HEK293 (cell line): ENCODE measurements at regions not wholly inside any gene's neighbourhood (a gene's known extent, or its start where the extent isn't known, plus 50 kb on each side); places are given as distances from the start of the nearest gene placed in this dataset.

Experiments
- CTCF ChIA-PET: fragments of 350-600 bp; formaldehyde crosslinking; extraction: SDS; loops from one replicate; lab custom pipeline; 2021; ENCODE audit warnings: antibody characterized with exemption; lab: Yijun Ruan, JAX
- POLR2A ChIA-PET: fragments of 300-600 bp; formaldehyde crosslinking; extraction: SDS; loops from one replicate; lab custom pipeline; 2020; ENCODE audit warnings: antibody characterized with exemption, inconsistent platforms; lab: Yijun Ruan, JAX
- H3K27ac ChIP-seq: fragments of 200-500 bp; sonication (Bioruptor generic); 2 replicates; pipeline ENCODE4 v1.5.1; 2014; ENCODE audit warnings: low read depth, low read length, control low read depth, inconsistent platforms; ENCODE audit errors: extremely low read depth
- H3K36me3 ChIP-seq, 2 experiments: fragments of 200-500 bp in 1 of 2; sonication (Bioruptor generic) in 1 of 2; 1 replicate in 1 of 2; 2 replicates in 1 of 2; pipeline ENCODE4 v1.5.1; 2014 to 2017; ENCODE audit warnings: inconsistent platforms in 2 of 2, low read length in 2 of 2; ENCODE audit not compliant: control insufficient read depth in 2 of 2, insufficient read depth in 1 of 2
- H3K4me1 ChIP-seq: fragments of 200-500 bp; sonication (Bioruptor generic); 2 replicates; pipeline ENCODE4 v1.5.1; 2014; ENCODE audit warnings: mild to moderate bottlenecking, low read length, inconsistent platforms; ENCODE audit not compliant: control insufficient read depth, insufficient read depth
- H3K4me3 ChIP-seq: 2 replicates; pipeline ENCODE4 v1.5.1; 2011; ENCODE audit warnings: low read depth, mild to moderate bottlenecking, control low read depth, low read length, moderate library complexity
- H3K9me3 ChIP-seq: fragments of 200-500 bp; sonication (Bioruptor generic); 2 replicates; pipeline ENCODE4 v1.5.1; 2014; ENCODE audit warnings: low read depth, low read length, inconsistent platforms; ENCODE audit not compliant: control insufficient read depth, insufficient read depth
- BCL11A ChIP-seq: fragments of 450-650 bp; formaldehyde crosslinking; IDR thresholded peaks from 2 replicates; pipeline ENCODE4 v1.5.1; 2016; ENCODE audit warnings: low read depth, missing biosample characterization, missing genetic modification characterization
- FEZF1 ChIP-seq: fragments of 450-650 bp; formaldehyde crosslinking; IDR thresholded peaks from 2 replicates; pipeline ENCODE4 v1.5.1; 2016; ENCODE audit warnings: missing biosample characterization, missing genetic modification characterization
- GLIS1 ChIP-seq: fragments of 450-650 bp; formaldehyde crosslinking; IDR thresholded peaks from 2 replicates; pipeline ENCODE4 v1.5.1; 2016; ENCODE audit warnings: missing biosample characterization, missing genetic modification characterization
- GLIS2 ChIP-seq: fragments of 450-650 bp; formaldehyde crosslinking; IDR thresholded peaks from 2 replicates; pipeline ENCODE4 v1.5.1; 2016; ENCODE audit warnings: missing biosample characterization, missing genetic modification characterization
- IKZF3 ChIP-seq: fragments of 450-650 bp; IDR thresholded peaks from 2 replicates; pipeline ENCODE4 v1.5.0; 2018; ENCODE audit warnings: missing biosample characterization, mild to moderate bottlenecking, missing genetic modification characterization, moderate library complexity
- KLF10 ChIP-seq: fragments of 450-650 bp; IDR thresholded peaks from 2 replicates; pipeline ENCODE4 v1.5.1; 2018; ENCODE audit warnings: missing biosample characterization, mild to moderate bottlenecking, missing genetic modification characterization
- KLF8 ChIP-seq: fragments of 450-650 bp; formaldehyde crosslinking; IDR thresholded peaks from 2 replicates; pipeline ENCODE4 v1.5.1; 2016; ENCODE audit warnings: missing biosample characterization, missing genetic modification characterization
- OVOL3 ChIP-seq: fragments of 450-650 bp; formaldehyde crosslinking; IDR thresholded peaks from 2 replicates; pipeline ENCODE4 v1.5.1; 2016; ENCODE audit warnings: missing biosample characterization, missing genetic modification characterization
- SCRT2 ChIP-seq: fragments of 450-650 bp; formaldehyde crosslinking; IDR thresholded peaks from 2 replicates; pipeline ENCODE4 v1.5.1; 2016; ENCODE audit warnings: missing biosample characterization, missing genetic modification characterization
- WT1 ChIP-seq: fragments of 450-650 bp; formaldehyde crosslinking; IDR thresholded peaks from 2 replicates; pipeline ENCODE4 v1.5.1; 2016; ENCODE audit warnings: missing biosample characterization, missing genetic modification characterization
- ZBTB8A ChIP-seq: fragments of 450-650 bp; formaldehyde crosslinking; IDR thresholded peaks from 2 replicates; pipeline ENCODE4 v1.5.1; 2016; ENCODE audit warnings: missing biosample characterization, missing genetic modification characterization
- ZIC2 ChIP-seq: fragments of 450-650 bp; formaldehyde crosslinking; IDR thresholded peaks from 2 replicates; pipeline ENCODE4 v1.5.1; 2016; ENCODE audit warnings: missing biosample characterization, missing genetic modification characterization
- ZNF10 ChIP-seq: fragments of 450-650 bp; formaldehyde crosslinking; IDR thresholded peaks from 2 replicates; pipeline ENCODE4 v1.5.1; 2017; ENCODE audit warnings: missing biosample characterization, missing genetic modification characterization
- ZNF133 ChIP-seq: fragments of 450-650 bp; formaldehyde crosslinking; IDR thresholded peaks from 2 replicates; pipeline ENCODE4 v1.5.1; 2016; ENCODE audit warnings: missing biosample characterization, missing genetic modification characterization
- ZNF549 ChIP-seq: fragments of 450-650 bp; IDR thresholded peaks from 2 replicates; pipeline ENCODE4 v1.5.1; 2018; ENCODE audit warnings: missing biosample characterization, missing genetic modification characterization, mild to moderate bottlenecking, inconsistent platforms, moderate library complexity
- ZNF555 ChIP-seq: fragments of 450-650 bp; formaldehyde crosslinking; conservative IDR thresholded peaks from 2 replicates; pipeline ENCODE4 v1.5.1; 2017; ENCODE audit warnings: missing biosample characterization, mild to moderate bottlenecking, missing genetic modification characterization, inconsistent platforms
- ZNF629 ChIP-seq: fragments of 450-650 bp; formaldehyde crosslinking; IDR thresholded peaks from 2 replicates; pipeline ENCODE4 v1.5.1; 2017; ENCODE audit warnings: missing biosample characterization, missing genetic modification characterization
- ZSCAN16 ChIP-seq: fragments of 450-650 bp; formaldehyde crosslinking; IDR thresholded peaks from 2 replicates; pipeline ENCODE4 v1.5.1; 2016; ENCODE audit warnings: missing biosample characterization, missing genetic modification characterization
- ZXDB ChIP-seq: fragments of 450-650 bp; formaldehyde crosslinking; IDR thresholded peaks from 2 replicates; pipeline ENCODE4 v1.5.1; 2016; ENCODE audit warnings: missing biosample characterization, missing genetic modification characterization
- TF ChIP-seq, protein P1 (sequence below): fragments of 450-650 bp; formaldehyde crosslinking; IDR thresholded peaks from 2 replicates; pipeline ENCODE4 v1.5.1; 2016; ENCODE audit warnings: missing biosample characterization, missing genetic modification characterization
- TF ChIP-seq, protein P2 (sequence below): fragments of 450-650 bp; formaldehyde crosslinking; IDR thresholded peaks from 2 replicates; pipeline ENCODE4 v1.5.1; 2016; ENCODE audit warnings: missing biosample characterization, missing genetic modification characterization
- TF ChIP-seq, protein P3 (sequence below): fragments of 450-650 bp; formaldehyde crosslinking; IDR thresholded peaks from 2 replicates; pipeline ENCODE4 v1.5.1; 2017; ENCODE audit warnings: missing biosample characterization, missing genetic modification characterization
- TF ChIP-seq, protein P4 (sequence below): fragments of 450-650 bp; formaldehyde crosslinking; IDR thresholded peaks from 2 replicates; pipeline ENCODE4 v1.5.1; 2016; ENCODE audit warnings: missing biosample characterization, missing genetic modification characterization, borderline replicate concordance

DNA sequence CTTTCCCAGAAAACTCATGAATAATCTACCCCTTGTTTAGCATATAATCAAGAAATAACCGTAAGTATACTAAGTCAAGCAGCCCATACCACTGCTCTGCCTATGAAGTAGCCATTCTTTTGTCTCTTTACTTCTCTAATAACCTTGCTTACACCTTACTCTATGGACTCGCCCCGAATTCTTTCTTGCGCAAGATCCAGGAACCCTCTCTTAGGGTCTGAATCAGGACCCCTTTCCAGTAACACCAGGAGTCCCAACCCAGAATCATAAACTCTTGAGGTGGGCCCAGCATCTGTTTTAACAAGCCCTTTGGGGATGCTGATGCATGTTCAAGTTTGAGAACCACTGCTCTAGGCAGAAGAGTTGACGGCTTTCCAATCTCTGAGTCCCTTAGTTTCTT, 119.6 kb downstream of the BEND2 start:
- CTCF ChIA-PET = no interaction called here

DNA sequence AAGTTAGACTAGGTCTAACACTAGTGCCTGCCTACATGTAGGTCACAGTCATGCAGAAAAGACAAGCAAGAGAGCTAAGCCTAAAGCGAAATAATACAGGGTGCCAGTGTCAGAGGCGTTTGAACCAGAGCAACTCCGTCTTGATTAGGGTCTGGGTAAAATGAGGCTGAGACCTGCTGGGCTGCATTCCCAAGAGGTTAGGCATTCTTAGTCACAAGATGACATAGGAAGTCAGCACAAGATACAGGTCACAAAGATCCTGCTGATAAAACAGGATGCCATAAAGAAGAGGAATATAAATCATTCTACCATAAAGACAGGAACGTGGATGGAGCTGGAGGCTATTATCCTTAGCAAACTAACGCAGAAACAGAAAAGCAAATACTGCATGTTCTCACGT, 120.9 kb downstream of the BEND2 start:
- ChIA-PET POLR2A (no interaction called here), CTCF (interaction anchor here (0.5 to 0.8 kb wide), 4 partner anchors 33 to 307 kb away, joined by 3 to 4 read pairs (median 3); no protein-coding TSS in a partner anchor)
- Histone ChIP-seq H3K36me3 (no peaks in the 10 kb centered on the region), H3K9me3 (no peaks in the 10 kb centered on the region), H3K4me3 (no peak overlapping the region), H3K4me1 (0 out of 2 replicates have a peak, but pooled peaks cover 2% of the 10 kb centered on the region), H3K27ac (no peak overlapping the region)
- peak; percentile 64 for TF ChIP-seq GLIS1 (tag by site-specific recombination)
- 0 out of 2 replicates have a peak, but pooled peaks have one; percentile 26 for TF ChIP-seq ZBTB8A
- no peak for TF ChIP-seq SCRT2
- no peak for TF ChIP-seq KLF10 (tag by site-specific recombination)
- TF ChIP-seq OVOL3 (tag by site-specific recombination) = no peak
- TF ChIP-seq, protein P1, sequence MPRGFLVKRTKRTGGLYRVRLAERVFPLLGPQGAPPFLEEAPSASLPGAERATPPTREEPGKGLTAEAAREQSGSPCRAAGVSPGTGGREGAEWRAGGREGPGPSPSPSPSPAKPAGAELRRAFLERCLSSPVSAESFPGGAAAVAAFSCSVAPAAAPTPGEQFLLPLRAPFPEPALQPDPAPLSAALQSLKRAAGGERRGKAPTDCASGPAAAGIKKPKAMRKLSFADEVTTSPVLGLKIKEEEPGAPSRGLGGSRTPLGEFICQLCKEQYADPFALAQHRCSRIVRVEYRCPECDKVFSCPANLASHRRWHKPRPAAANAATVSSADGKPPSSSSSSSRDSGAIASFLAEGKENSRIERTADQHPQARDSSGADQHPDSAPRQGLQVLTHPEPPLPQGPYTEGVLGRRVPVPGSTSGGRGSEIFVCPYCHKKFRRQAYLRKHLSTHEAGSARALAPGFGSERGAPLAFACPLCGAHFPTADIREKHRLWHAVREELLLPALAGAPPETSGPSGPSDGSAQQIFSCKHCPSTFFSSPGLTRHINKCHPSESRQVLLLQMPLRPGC = 0 out of 2 replicates have a peak, but pooled peaks have one; percentile 49
- TF ChIP-seq, protein P2, sequence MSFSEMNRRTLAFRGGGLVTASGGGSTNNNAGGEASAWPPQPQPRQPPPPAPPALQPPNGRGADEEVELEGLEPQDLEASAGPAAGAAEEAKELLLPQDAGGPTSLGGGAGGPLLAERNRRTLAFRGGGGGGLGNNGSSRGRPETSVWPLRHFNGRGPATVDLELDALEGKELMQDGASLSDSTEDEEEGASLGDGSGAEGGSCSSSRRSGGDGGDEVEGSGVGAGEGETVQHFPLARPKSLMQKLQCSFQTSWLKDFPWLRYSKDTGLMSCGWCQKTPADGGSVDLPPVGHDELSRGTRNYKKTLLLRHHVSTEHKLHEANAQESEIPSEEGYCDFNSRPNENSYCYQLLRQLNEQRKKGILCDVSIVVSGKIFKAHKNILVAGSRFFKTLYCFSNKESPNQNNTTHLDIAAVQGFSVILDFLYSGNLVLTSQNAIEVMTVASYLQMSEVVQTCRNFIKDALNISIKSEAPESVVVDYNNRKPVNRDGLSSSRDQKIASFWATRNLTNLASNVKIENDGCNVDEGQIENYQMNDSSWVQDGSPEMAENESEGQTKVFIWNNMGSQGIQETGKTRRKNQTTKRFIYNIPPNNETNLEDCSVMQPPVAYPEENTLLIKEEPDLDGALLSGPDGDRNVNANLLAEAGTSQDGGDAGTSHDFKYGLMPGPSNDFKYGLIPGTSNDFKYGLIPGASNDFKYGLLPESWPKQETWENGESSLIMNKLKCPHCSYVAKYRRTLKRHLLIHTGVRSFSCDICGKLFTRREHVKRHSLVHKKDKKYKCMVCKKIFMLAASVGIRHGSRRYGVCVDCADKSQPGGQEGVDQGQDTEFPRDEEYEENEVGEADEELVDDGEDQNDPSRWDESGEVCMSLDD = no peak
- no peak for TF ChIP-seq ZSCAN16 (tag by site-specific recombination)
- TF ChIP-seq KLF8 (tag by site-specific recombination) = no peak
- no peak for TF ChIP-seq ZNF133
- TF ChIP-seq FEZF1 = peak; percentile 41; the same call in 1 of the 2 replicates
- no peak for TF ChIP-seq WT1 (tag by site-specific recombination)
- no peak for TF ChIP-seq BCL11A (tag by site-specific recombination)
- peak; percentile 75 for TF ChIP-seq ZNF629 (tag by site-specific recombination)
- no peak for TF ChIP-seq ZNF555 (tag by site-specific recombination)
- no peak for TF ChIP-seq ZNF549 (tag by site-specific recombination)
- no peak for TF ChIP-seq GLIS2

More for the DNA sequence above, 119.6 kb downstream of the BEND2 start:
- Histone ChIP-seq H3K4me1 (0 out of 2 replicates have a peak, but pooled peaks cover 2% of the 10 kb centered on the region), H3K36me3 (no peaks in the 10 kb centered on the region), H3K4me3 (no peak overlapping the region), H3K9me3 (no peaks in the 10 kb centered on the region), H3K27ac (no peak overlapping the region)
- TF ChIP-seq, protein P3, sequence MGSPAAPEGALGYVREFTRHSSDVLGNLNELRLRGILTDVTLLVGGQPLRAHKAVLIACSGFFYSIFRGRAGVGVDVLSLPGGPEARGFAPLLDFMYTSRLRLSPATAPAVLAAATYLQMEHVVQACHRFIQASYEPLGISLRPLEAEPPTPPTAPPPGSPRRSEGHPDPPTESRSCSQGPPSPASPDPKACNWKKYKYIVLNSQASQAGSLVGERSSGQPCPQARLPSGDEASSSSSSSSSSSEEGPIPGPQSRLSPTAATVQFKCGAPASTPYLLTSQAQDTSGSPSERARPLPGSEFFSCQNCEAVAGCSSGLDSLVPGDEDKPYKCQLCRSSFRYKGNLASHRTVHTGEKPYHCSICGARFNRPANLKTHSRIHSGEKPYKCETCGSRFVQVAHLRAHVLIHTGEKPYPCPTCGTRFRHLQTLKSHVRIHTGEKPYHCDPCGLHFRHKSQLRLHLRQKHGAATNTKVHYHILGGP = no peak
- TF ChIP-seq ZXDB (tag by site-specific recombination) (no peak), IKZF3 (tag by site-specific recombination) (no peak), ZIC2 (no peak), ZNF10 (tag by site-specific recombination) (no peak)
- TF ChIP-seq, protein P4, sequence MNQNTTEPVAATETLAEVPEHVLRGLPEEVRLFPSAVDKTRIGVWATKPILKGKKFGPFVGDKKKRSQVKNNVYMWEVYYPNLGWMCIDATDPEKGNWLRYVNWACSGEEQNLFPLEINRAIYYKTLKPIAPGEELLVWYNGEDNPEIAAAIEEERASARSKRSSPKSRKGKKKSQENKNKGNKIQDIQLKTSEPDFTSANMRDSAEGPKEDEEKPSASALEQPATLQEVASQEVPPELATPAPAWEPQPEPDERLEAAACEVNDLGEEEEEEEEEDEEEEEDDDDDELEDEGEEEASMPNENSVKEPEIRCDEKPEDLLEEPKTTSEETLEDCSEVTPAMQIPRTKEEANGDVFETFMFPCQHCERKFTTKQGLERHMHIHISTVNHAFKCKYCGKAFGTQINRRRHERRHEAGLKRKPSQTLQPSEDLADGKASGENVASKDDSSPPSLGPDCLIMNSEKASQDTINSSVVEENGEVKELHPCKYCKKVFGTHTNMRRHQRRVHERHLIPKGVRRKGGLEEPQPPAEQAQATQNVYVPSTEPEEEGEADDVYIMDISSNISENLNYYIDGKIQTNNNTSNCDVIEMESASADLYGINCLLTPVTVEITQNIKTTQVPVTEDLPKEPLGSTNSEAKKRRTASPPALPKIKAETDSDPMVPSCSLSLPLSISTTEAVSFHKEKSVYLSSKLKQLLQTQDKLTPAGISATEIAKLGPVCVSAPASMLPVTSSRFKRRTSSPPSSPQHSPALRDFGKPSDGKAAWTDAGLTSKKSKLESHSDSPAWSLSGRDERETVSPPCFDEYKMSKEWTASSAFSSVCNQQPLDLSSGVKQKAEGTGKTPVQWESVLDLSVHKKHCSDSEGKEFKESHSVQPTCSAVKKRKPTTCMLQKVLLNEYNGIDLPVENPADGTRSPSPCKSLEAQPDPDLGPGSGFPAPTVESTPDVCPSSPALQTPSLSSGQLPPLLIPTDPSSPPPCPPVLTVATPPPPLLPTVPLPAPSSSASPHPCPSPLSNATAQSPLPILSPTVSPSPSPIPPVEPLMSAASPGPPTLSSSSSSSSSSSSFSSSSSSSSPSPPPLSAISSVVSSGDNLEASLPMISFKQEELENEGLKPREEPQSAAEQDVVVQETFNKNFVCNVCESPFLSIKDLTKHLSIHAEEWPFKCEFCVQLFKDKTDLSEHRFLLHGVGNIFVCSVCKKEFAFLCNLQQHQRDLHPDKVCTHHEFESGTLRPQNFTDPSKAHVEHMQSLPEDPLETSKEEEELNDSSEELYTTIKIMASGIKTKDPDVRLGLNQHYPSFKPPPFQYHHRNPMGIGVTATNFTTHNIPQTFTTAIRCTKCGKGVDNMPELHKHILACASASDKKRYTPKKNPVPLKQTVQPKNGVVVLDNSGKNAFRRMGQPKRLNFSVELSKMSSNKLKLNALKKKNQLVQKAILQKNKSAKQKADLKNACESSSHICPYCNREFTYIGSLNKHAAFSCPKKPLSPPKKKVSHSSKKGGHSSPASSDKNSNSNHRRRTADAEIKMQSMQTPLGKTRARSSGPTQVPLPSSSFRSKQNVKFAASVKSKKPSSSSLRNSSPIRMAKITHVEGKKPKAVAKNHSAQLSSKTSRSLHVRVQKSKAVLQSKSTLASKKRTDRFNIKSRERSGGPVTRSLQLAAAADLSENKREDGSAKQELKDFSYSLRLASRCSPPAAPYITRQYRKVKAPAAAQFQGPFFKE (tag by site-specific recombination) = no peak
- TF ChIP-seq, all 188 proteins: peak for 0
- POLR2A ChIA-PET = no interaction called here
